RWPE1 (cell line): ENCODE measurements at regions not wholly inside any gene's neighbourhood (a gene's known extent, or its start where the extent isn't known, plus 50 kb on each side); places are given as distances from the start of the nearest gene placed in this dataset.

ENCODE experiments used
- CTCF ChIA-PET: fragments of 350-600 bp; sonication (Branson Sonifier 250); formaldehyde crosslinking; extraction: SDS; loops from one replicate; lab custom pipeline; 2021; lab: Yijun Ruan, JAX
- POLR2A ChIA-PET: fragments of 400-600 bp; formaldehyde crosslinking; extraction: SDS; loops from one replicate; lab custom pipeline; 2020; ENCODE audit warnings: antibody characterized with exemption; ENCODE audit not compliant: low non-redundant PET; lab: Yijun Ruan, JAX
- DNase-seq: peaks from one replicate; pipeline ENCODE4 v3.0.0; 2012; ENCODE audit warnings: low spot score
- H3K27ac ChIP-seq: fragments of 450-650 bp; 2 replicates; pipeline ENCODE4 v1.5.1; 2017
- TF ChIP-seq, protein P1 (sequence below): fragments of 450-650 bp; conservative IDR thresholded peaks from 2 replicates; pipeline ENCODE4 v1.5.1; 2017; ENCODE audit warnings: low read depth, mild to moderate bottlenecking

DNA sequence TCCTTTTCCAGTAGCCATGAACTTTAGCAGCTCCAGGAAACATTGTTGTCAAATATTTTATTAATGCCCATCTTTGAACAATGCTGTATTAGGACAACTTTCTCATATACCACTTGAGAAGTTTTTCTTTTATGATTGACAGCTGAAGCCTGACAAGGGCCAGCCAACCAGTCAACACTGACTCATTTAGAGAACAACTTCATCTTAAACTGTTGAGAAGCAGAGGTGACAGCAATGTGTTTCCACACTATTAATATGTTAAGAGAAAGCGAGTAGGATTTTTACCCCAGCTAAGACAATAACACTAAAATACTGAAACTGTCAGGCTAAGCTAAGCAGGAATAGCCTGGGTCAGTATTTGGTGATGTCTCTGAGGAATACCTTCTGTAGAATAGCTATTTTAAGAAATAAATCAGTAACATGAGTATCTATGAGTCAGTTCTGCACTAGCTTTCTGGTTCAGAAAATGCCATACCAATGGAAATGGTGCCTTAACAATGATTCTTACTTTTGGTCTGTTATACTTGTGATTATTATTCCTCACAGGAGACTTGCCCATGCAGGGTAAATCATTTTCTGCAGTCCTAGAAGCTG lies 168.8 kb upstream of the POT1 start:
- H3K27ac ChIP-seq = no peak overlapping the region
- TF ChIP-seq, protein P1, sequence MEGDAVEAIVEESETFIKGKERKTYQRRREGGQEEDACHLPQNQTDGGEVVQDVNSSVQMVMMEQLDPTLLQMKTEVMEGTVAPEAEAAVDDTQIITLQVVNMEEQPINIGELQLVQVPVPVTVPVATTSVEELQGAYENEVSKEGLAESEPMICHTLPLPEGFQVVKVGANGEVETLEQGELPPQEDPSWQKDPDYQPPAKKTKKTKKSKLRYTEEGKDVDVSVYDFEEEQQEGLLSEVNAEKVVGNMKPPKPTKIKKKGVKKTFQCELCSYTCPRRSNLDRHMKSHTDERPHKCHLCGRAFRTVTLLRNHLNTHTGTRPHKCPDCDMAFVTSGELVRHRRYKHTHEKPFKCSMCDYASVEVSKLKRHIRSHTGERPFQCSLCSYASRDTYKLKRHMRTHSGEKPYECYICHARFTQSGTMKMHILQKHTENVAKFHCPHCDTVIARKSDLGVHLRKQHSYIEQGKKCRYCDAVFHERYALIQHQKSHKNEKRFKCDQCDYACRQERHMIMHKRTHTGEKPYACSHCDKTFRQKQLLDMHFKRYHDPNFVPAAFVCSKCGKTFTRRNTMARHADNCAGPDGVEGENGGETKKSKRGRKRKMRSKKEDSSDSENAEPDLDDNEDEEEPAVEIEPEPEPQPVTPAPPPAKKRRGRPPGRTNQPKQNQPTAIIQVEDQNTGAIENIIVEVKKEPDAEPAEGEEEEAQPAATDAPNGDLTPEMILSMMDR = no peak
- CTCF ChIA-PET = no interaction called here
- DNase-seq = no peak
- POLR2A ChIA-PET = no interaction called here

DNA sequence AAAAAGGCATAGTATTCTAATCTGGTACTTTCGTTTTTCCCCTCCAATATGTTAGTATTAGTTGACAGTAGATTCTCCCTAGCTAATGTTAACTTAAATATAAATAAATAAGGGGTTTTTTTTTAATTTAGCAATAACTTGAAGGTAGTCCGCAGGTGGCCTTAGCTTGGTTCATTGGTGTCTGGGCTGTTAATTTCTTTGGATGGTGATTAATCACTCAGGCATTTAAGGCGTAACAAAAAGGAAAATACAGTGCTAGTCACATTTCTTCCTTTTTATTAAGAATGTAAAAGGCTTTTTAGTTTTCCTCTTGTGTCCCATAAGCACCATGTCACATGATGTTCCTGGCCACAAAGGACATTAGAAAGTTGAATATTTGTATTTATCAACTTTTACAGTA lies 161.0 kb upstream of the POT1 start:
- POLR2A ChIA-PET = no interaction called here
- peak; percentile 15 for DNase-seq
- CTCF ChIA-PET = no interaction called here
- H3K27ac ChIP-seq = no peak overlapping the region
- TF ChIP-seq, protein P1 = no peak

DNA sequence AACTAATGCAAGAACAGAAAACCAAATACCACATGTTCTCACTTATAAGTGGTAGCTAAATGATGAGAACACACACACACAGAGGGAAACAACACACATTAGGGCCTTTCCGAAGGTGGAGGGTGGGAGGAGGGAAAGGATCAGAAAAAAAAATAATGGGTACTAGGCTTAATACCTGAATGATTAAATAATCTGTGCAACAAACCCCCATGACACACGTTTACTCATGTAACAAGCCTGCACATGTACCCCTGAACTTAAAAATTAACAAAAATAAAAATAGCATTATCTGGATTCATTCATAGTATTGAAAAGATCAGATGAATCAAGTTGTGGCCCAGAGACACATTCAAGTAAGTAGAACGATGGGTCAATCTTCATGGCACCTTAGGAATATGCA lies 159.5 kb upstream of the POT1 start:
- no peak for DNase-seq
- TF ChIP-seq, protein P1 = no peak
- ChIA-PET POLR2A (no interaction called here), CTCF (no interaction called here)
- no peak overlapping the region for H3K27ac ChIP-seq

DNA sequence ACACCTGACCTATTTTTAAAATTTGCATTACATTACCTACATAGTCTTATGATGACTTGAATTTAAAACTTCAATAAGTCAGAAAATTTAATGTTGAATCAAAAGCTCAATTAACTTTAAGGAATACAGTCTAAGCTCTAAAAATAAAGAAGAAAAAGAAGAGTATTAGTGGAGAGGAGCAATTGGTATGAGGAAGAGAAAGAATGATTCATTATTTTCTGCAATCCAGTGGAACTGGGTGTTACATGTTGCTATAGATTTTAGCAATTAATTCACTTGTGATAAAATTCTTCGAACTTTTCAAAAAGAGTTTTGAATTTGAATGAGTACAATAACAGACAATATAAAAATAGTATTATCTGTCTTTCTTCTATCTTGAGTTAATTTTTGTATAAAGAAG lies 158.9 kb upstream of the POT1 start:
- DNase-seq = no peak
- POLR2A ChIA-PET = no interaction called here
- TF ChIP-seq, protein P1 = no peak
- CTCF ChIA-PET = interaction anchor here (0.6 kb wide), 1 partner anchor 1204 kb away, joined by 3 read pairs; no protein-coding TSS in a partner anchor
- no peak overlapping the region for H3K27ac ChIP-seq

DNA sequence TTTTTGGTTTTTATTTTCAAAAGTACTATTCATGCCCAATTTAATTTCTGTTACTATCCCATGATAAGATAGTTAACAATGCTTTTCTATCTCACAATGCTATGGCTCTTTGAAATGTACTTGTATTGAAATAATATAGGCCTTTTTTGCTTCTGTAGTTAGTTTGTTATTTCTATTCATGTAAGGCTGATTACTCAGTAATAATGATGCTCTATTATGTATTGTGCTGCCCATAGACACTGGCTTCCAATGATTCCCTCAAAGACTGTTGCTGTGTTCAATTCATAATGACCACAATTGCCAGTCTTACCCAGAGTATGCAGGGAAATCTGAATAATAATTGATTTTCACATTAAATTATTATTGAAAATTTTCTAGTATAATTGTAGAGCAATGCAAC lies 155.5 kb upstream of the POT1 start:
- DNase-seq = no peak
- CTCF ChIA-PET = no interaction called here
- no peak overlapping the region for H3K27ac ChIP-seq
- TF ChIP-seq, protein P1 = no peak
- POLR2A ChIA-PET = no interaction called here

DNA sequence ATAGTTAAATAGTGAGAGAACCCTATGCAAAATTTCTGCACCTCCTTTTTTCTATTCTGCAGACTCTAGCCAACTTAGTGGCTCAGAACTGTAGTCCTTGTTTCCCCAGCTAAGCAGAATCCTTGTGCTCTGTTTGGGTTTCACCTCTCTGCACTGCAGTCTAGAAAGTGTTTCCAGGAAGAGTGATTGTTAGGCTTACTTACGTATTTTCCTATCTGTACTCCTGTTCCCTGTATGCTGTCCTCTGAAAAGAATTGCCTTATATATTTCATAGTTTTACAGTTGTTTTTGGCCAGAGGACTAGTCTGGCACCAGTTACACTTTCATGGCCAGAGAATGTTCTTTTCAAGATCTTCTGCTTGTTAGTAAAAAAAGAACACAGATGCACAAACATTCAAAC lies 154.6 kb upstream of the POT1 start:
- CTCF ChIA-PET = no interaction called here
- DNase-seq = no peak
- TF ChIP-seq, protein P1 = no peak
- POLR2A ChIA-PET = no interaction called here
- H3K27ac ChIP-seq = no peak overlapping the region
